PC-9 (cell line): ENCODE measurements at regions not wholly inside any gene's neighbourhood (a gene's known extent, or its start where the extent isn't known, plus 50 kb on each side); places are given as distances from the start of the nearest gene placed in this dataset.

Experiments used
- EZH2 ChIP-seq: fragments of 200-600 bp; sonication (generic); IDR thresholded peaks from 2 replicates; pipeline ENCODE4 v1.8.0; 2017; ENCODE audit warnings: antibody characterized with exemption, low read depth
- TF ChIP-seq, protein P1 (sequence below): fragments of 200-600 bp; sonication (generic); conservative IDR thresholded peaks from 2 replicates; pipeline ENCODE4 v1.6.1; 2017; ENCODE audit warnings: mixed run types, antibody characterized with exemption, mild to moderate bottlenecking, moderate library complexity

- TF ChIP-seq EZH2, result no peak
- TF ChIP-seq, protein P1, sequence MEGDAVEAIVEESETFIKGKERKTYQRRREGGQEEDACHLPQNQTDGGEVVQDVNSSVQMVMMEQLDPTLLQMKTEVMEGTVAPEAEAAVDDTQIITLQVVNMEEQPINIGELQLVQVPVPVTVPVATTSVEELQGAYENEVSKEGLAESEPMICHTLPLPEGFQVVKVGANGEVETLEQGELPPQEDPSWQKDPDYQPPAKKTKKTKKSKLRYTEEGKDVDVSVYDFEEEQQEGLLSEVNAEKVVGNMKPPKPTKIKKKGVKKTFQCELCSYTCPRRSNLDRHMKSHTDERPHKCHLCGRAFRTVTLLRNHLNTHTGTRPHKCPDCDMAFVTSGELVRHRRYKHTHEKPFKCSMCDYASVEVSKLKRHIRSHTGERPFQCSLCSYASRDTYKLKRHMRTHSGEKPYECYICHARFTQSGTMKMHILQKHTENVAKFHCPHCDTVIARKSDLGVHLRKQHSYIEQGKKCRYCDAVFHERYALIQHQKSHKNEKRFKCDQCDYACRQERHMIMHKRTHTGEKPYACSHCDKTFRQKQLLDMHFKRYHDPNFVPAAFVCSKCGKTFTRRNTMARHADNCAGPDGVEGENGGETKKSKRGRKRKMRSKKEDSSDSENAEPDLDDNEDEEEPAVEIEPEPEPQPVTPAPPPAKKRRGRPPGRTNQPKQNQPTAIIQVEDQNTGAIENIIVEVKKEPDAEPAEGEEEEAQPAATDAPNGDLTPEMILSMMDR, result no peak
Measured at GRCh38 chr16:62752854-62753253, 716.6 kb upstream of the CDH8 start.
